ENCODE measurements at regions not wholly inside any gene's neighbourhood (a gene's known extent, or its start where the extent isn't known, plus 50 kb on each side); places are given as distances from the start of the nearest gene placed in this dataset.

DNA sequence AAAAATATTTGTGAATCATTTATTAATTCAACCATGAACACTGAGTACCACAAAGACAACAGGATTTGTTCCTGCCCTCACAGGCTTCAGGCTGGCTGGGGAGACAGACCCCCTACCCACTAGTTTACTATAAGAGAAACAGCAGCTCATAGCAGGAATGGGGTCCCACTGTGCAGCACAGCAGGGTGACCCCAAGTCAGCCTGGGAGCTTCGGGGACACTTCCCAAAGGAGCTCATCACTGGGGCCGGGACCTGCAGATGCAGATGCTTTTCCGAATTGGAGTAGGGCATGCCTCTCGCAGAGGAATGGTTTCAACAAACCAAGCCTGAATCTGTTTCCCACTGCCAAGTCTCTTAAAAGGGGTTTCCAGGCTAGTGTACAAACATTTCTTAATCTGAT lies 176.2 kb upstream of the PWP1 start:
- no peak for TF ChIP-seq ZFX (IDR thresholded peaks at IDR 0.05)
- no peak for TF ChIP-seq CTCF (conservative IDR thresholded peaks at IDR 0.05)
- H3K27ac ChIP-seq = no peak overlapping the region

DNA sequence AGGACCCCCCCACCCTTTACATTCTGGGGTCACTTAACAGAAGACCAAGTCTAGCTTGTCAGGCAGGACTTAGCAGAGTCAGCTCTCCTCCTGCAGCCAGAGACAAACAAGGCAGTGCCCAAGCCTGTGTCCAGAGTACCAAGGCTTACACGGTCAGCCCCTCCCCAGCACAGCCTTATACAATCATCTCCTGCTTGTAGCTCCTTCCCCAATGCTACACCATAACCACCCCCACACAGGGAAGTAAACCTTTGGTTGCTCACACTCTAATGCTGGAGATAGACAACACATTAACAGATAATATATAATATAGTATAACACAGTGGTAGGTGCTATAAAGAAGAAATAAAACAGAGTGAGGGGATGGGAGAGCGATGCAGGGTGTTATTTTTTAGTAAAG lies 175.4 kb upstream of the PWP1 start:
- TF ChIP-seq CTCF (conservative IDR thresholded peaks at IDR 0.05) = no peak
- TF ChIP-seq ZFX (IDR thresholded peaks at IDR 0.05) = no peak

GRCh38 chr12:107511292-107511691 lies 174.3 kb upstream of the PWP1 start:
- TF ChIP-seq ZFX (IDR thresholded peaks at IDR 0.05) (no peak), CTCF (conservative IDR thresholded peaks at IDR 0.05) (no peak)
- H3K27ac ChIP-seq = no peak overlapping the region

More for the DNA sequence above, 175.4 kb upstream of the PWP1 start:
- no peak overlapping the region for H3K27ac ChIP-seq

DNA sequence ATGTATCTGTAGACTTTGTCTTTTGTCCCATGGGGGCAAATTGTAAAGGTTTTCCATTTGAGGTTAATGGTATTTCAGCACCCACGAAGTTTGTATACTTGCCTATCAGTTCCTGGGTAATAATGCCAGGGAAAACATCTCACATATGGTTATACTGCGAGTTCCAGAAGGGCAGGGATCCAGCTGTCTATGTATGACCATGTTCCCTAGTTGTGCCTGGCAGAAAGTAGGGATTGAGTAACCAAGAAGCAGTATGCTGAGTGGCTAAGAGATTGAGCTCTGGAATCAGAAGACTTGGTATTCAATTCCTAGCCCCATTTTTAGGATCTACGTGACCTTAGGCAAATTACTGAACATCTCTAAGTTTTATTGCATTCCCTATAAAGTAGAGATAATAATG lies 173.2 kb upstream of the PWP1 start:
- no peak for TF ChIP-seq ZFX (IDR thresholded peaks at IDR 0.05)
- TF ChIP-seq CTCF (conservative IDR thresholded peaks at IDR 0.05) = no peak
- H3K27ac ChIP-seq = no peak overlapping the region

- H3K27ac ChIP-seq = no peak overlapping the region
- TF ChIP-seq CTCF (conservative IDR thresholded peaks at IDR 0.05) (no peak), ZFX (IDR thresholded peaks at IDR 0.05) (no peak)
Observed at GRCh38 chr12:107513184-107513583, 172.4 kb upstream of the PWP1 start.

DNA sequence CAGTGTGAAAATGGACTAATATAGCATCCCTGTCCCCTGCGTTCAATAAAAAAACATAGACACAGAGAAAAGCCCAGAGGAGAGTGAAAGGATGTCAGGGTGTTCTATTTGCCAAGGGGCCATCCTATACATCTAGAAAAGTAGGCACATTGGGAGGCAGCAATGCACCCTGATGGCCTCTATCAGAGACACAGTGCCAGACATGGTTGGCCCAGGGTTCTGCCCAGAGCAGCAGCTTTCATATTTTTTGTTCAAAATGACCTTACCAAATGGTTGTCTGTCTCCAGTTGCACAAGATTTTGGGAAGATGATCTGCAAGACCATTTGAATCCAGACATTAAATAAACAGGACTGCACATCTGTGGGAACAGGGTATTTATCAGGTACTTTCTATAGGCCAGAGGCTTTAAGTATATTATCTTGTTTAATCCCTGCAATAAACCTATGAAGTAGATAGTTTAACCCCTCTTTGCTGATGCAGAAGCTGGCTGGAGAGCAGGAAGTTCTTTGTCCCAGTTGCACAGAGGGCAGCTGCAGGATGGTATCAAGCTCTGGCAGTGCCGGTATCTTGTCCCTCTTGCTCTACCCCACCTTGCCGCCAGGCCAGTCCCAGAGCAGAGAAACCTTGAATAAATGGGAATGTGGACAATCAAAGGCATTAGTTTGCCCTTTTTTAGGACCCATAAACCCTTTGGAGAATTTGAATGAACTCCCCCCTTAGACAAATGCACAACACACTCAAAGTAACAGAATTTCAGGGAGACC lies 171.8 kb upstream of the PWP1 start:
- no peak for TF ChIP-seq ZFX (IDR thresholded peaks at IDR 0.05)
- no peak for TF ChIP-seq CTCF (conservative IDR thresholded peaks at IDR 0.05)
- no peak overlapping the region for H3K27ac ChIP-seq

DNA sequence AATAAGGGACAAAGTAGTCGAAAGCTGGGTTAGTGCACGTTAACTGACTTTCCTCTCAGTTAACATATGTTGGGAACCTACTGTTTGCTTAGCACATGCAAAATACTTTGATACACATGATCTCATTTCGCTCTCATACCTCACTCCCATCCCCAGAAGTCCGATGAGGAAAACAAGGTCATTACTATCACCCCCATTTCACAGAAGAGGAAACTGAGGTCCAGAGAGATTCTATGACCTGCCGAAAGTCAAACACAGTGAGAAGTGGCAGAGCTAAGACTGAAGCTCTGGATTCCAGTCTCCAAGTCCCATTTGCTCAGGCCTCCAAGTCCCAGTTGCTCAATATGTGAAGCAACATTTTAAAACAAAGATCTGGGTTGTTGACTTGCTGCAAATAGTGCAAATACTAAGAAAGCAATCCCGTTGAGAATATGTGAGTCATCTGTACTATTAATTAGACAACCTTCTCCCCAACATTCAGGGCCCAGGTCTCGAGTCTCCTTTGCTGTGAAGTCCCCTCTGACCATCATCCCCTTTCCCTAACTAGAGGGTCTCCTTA lies 170.6 kb upstream of the PWP1 start:
- no peak overlapping the region for H3K27ac ChIP-seq

More for the DNA sequence above, 170.6 kb upstream of the PWP1 start:
- TF ChIP-seq ZFX (IDR thresholded peaks at IDR 0.05) = no peak
- TF ChIP-seq CTCF (conservative IDR thresholded peaks at IDR 0.05) = no peak
